ENCODE measurements at regions not wholly inside any gene's neighbourhood (a gene's known extent, or its start where the extent isn't known, plus 50 kb on each side); places are given as distances from the start of the nearest gene placed in this dataset.

- Histone ChIP-seq H3K36me3 (replicated peaks in 1 of 2) (no peaks in the 10 kb centered on the region), H3K4me3 (no peak overlapping the region), H3K9me3 (replicated peaks in 1 of 3) (no peaks in the 10 kb centered on the region), H3K4me1 (replicated peaks in 1 of 2) (peaks cover 0 to 4% of the 10 kb centered on the region in 2 donors), H3K27me3 (no peaks in the 10 kb centered on the region), H3K27ac (no peak overlapping the region)
- 63 to 94% (median 87%) methylated on average over 2 to 3 of the region's 3 CpGs for WGBS, 4 donors
- no peak for DNase-seq
- intact Hi-C loops (cut with DNase I): no loop called here
- TF ChIP-seq CTCF (IDR thresholded peaks at IDR 0.05) (no peak), POLR2A (IDR thresholded peaks at IDR 0.05) (no peak)
These were observed 229.5 kb downstream of the TUSC7 start for GRCh38 chr3:116939091-116939490.

- no peak overlapping the region for H3K27ac ChIP-seq
- intact Hi-C loops (cut with DNase I): no loop called here
- DNase-seq: no peak
- H3K4me1 ChIP-seq (replicated peaks in 1 of 2): peaks cover 0 to 4% of the 10 kb centered on the region in 2 donors
- H3K4me3 ChIP-seq: no peak overlapping the region
- no peak for TF ChIP-seq CTCF (IDR thresholded peaks at IDR 0.05)
- TF ChIP-seq POLR2A (IDR thresholded peaks at IDR 0.05): no peak
- no peaks in the 10 kb centered on the region for H3K27me3 ChIP-seq
- no peaks in the 10 kb centered on the region for H3K9me3 ChIP-seq (replicated peaks in 1 of 3)
- H3K36me3 ChIP-seq (replicated peaks in 1 of 2): no peaks in the 10 kb centered on the region
These were observed 230.0 kb downstream of the TUSC7 start for GRCh38 chr3:116939550-116939949.

- H3K27ac ChIP-seq: no peak overlapping the region
- WGBS, 4 donors: 94 to 100% (median 96%) methylated on average over 2 of the region's 2 CpGs
- H3K4me3 ChIP-seq: no peak overlapping the region
- intact Hi-C loops (cut with DNase I): no loop called here
- H3K4me1 ChIP-seq (replicated peaks in 1 of 2): peaks cover 0 to 4% of the 10 kb centered on the region in 2 donors
- no peak for TF ChIP-seq POLR2A (IDR thresholded peaks at IDR 0.05)
- no peak for TF ChIP-seq CTCF (IDR thresholded peaks at IDR 0.05)
- H3K36me3 ChIP-seq (replicated peaks in 1 of 2): no peaks in the 10 kb centered on the region
- no peaks in the 10 kb centered on the region for H3K27me3 ChIP-seq
- DNase-seq: no peak
- no peaks in the 10 kb centered on the region for H3K9me3 ChIP-seq (replicated peaks in 1 of 3)
These were observed 231.1 kb downstream of the TUSC7 start for GRCh38 chr3:116940719-116941118.

GRCh38 chr3:116946376-116946775, 236.8 kb downstream of the TUSC7 start:
- H3K4me1 ChIP-seq (replicated peaks in 1 of 2): peaks cover 0 to 5% of the 10 kb centered on the region in 2 donors
- H3K4me3 ChIP-seq: no peak overlapping the region
- no peaks in the 10 kb centered on the region for H3K36me3 ChIP-seq (replicated peaks in 1 of 2)
- TF ChIP-seq POLR2A (IDR thresholded peaks at IDR 0.05) (no peak), CTCF (IDR thresholded peaks at IDR 0.05) (no peak)
- intact Hi-C loops (cut with DNase I): no loop called here
- no peaks in the 10 kb centered on the region for H3K9me3 ChIP-seq (replicated peaks in 1 of 3)
- 87 to 94% (median 92%) methylated on average over 1 of the region's 1 CpG for WGBS, 4 donors
- H3K27me3 ChIP-seq: no peaks in the 10 kb centered on the region
- no peak for DNase-seq
- H3K27ac ChIP-seq: no peak overlapping the region

Data from adrenal gland (tissue), 9 donors.